Right atrium auricular region (tissue), 2 donors: ENCODE measurements at regions not wholly inside any gene's neighbourhood (a gene's known extent, or its start where the extent isn't known, plus 50 kb on each side); places are given as distances from the start of the nearest gene placed in this dataset.

Experiments used
- DNase-seq: peaks from one replicate; pipeline ENCODE4 v3.0.0-alpha.2; 2019; ENCODE audit warnings: low spot score
- H3K27ac ChIP-seq, 2 donors: fragments of 200-600 bp; sonication (generic); 1 replicate in 1 of 2; 2 replicates in 1 of 2; pipeline ENCODE4 v1.5.1; 2016 to 2019
- H3K27me3 ChIP-seq, 2 donors: fragments of 200-600 bp; sonication (generic); one replicate each; pipeline versions ENCODE4 v1.5.1 to v1.6.0; 2017 to 2019
- H3K36me3 ChIP-seq: fragments of 200-600 bp; sonication (generic); one replicate; pipeline ENCODE4 v1.5.1; 2016
- H3K4me1 ChIP-seq, 2 donors: fragments of 200-600 bp; sonication (generic); one replicate each; pipeline versions ENCODE4 v1.5.1 to v1.6.0; 2017 to 2019
- H3K4me3 ChIP-seq, 2 donors: fragments of 200-600 bp; sonication (generic); 1 replicate in 1 of 2; 2 replicates in 1 of 2; pipeline ENCODE4 v1.5.1; 2017 to 2019; ENCODE audit warnings: mild to moderate bottlenecking in 1 of 2, moderate library complexity in 1 of 2
- H3K9me3 ChIP-seq, 2 donors: fragments of 200-600 bp; sonication (generic); one replicate each; pipeline ENCODE4 v1.5.1; 2019
- TF ChIP-seq, protein P1 (sequence below), 2 donors: fragments of 200-600 bp; sonication (generic); IDR thresholded peaks; one replicate each; pipeline ENCODE4 v1.5.1; 2019; ENCODE audit warnings: antibody characterized with exemption in 2 of 2

DNA sequence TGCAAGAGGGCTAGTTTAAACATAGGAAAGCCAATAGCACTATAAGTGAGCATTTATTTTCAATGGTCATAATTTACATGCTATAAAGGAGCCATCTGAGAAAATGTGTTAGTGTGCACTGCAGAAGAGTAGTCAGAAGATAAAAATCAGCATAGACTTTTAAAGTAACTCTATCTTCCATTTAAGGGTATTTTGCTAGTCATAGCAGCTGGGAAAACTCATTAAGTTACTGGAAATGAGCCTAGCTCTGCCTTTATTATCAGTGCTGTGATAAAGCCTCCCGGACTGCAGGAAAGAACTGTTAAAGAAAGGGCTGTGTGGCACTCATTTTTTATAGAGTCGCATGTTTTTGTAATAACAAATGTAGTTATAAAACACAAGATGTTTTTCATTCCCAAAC, 825.8 kb upstream of the POM121L12 start:
- no peaks in the 10 kb centered on the region for H3K27me3 ChIP-seq

DNA sequence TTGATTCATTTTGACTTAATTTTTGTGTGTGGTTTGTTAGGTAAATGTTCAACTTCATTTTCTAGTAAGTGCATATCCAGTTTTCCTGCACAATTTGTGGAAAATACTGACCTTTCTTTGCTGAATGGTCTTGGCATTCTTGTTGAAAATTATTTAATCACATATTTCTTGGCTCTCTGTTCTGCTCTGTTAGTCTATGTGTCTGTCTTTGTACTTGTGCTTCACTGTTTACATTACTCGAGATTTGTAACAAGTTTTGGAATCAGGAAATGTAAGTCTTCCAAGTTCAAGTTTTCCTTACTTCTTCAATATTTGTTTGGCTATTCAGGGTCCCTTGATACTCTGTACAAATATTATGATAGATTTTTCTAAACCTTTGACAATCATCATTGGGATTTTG, 838.2 kb upstream of the POM121L12 start:
- TF ChIP-seq, protein P1, sequence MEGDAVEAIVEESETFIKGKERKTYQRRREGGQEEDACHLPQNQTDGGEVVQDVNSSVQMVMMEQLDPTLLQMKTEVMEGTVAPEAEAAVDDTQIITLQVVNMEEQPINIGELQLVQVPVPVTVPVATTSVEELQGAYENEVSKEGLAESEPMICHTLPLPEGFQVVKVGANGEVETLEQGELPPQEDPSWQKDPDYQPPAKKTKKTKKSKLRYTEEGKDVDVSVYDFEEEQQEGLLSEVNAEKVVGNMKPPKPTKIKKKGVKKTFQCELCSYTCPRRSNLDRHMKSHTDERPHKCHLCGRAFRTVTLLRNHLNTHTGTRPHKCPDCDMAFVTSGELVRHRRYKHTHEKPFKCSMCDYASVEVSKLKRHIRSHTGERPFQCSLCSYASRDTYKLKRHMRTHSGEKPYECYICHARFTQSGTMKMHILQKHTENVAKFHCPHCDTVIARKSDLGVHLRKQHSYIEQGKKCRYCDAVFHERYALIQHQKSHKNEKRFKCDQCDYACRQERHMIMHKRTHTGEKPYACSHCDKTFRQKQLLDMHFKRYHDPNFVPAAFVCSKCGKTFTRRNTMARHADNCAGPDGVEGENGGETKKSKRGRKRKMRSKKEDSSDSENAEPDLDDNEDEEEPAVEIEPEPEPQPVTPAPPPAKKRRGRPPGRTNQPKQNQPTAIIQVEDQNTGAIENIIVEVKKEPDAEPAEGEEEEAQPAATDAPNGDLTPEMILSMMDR (IDR thresholded peaks at IDR 0.05) = no peak
- H3K4me3 ChIP-seq = no peak overlapping the region

More for the DNA sequence above, 825.8 kb upstream of the POM121L12 start:
- H3K9me3 ChIP-seq = no peaks in the 10 kb centered on the region
- no peak overlapping the region for H3K4me3 ChIP-seq
- no peak for DNase-seq
- TF ChIP-seq, protein P1 (IDR thresholded peaks at IDR 0.05) = no peak
- H3K36me3 ChIP-seq = no peaks in the 10 kb centered on the region
- no peaks in the 10 kb centered on the region for H3K4me1 ChIP-seq
- H3K27ac ChIP-seq = no peak overlapping the region

DNA sequence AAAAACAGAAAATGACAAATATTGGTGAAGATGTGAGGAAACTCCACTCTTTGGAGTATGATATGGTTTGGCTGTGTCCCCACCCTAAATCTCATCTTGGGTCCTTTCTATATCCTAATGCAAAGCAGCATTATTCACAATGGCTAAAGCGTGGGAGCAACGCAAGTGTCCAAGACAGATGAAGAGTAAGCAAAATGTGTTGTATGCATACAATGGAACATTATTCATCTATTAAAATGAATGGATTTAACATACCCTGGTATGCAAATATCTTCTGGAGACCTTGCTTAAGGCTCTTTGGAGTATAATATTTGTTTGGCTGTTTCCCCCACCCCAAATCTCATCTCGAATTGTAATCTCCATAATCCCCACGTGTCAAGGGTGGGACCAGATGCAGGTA, 839.8 kb upstream of the POM121L12 start:
- H3K9me3 ChIP-seq = no peaks in the 10 kb centered on the region
- no peak overlapping the region for H3K27ac ChIP-seq
- no peak for DNase-seq
- H3K36me3 ChIP-seq = no peaks in the 10 kb centered on the region
- no peaks in the 10 kb centered on the region for H3K27me3 ChIP-seq
- H3K4me3 ChIP-seq = no peak overlapping the region
- TF ChIP-seq, protein P1 (IDR thresholded peaks at IDR 0.05) = no peak
- no peaks in the 10 kb centered on the region for H3K4me1 ChIP-seq

More for the DNA sequence above, 838.2 kb upstream of the POM121L12 start:
- DNase-seq = no peak
- Histone ChIP-seq H3K27ac (no peak overlapping the region), H3K9me3 (no peaks in the 10 kb centered on the region), H3K36me3 (no peaks in the 10 kb centered on the region), H3K27me3 (no peaks in the 10 kb centered on the region), H3K4me1 (no peaks in the 10 kb centered on the region)

DNA sequence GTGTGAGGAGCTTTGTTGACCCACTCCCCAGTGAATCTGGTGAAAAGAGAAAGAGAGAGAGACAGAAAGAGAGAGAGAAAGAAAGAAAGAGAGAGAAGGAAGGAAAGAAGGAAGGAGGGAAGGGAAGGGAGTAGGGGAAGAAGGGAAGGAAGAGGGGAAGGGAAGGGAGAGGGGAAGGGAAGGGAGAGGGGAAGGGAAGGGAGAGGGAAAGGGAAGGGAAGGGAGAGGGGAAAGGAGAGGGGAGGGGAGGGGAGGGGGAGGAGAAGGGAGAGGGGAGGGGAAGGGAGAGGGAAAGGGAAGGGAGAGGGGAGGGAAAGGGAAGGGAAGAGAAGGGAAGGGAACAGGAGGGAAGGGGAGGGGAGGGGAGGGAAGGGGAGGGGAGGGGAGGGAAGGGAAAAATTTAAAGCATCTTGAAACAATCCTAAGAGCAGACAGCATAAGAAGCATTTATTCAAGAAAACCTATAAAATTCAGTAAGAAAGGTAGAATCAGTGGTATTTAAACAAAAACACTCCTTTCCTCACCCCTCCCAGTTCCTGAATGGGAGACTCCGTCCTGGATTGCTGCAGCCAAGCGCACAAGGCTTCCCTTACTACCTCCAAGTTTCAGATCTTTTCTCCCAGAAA, 846.2 kb upstream of the POM121L12 start:
- H3K4me1 ChIP-seq = no peaks in the 10 kb centered on the region
- no peaks in the 10 kb centered on the region for H3K27me3 ChIP-seq
- H3K9me3 ChIP-seq = no peaks in the 10 kb centered on the region
- TF ChIP-seq, protein P1 (IDR thresholded peaks at IDR 0.05) = no peak
- H3K36me3 ChIP-seq = no peaks in the 10 kb centered on the region
- H3K27ac ChIP-seq = no peak overlapping the region
- DNase-seq = no peak
- H3K4me3 ChIP-seq = no peak overlapping the region

DNA sequence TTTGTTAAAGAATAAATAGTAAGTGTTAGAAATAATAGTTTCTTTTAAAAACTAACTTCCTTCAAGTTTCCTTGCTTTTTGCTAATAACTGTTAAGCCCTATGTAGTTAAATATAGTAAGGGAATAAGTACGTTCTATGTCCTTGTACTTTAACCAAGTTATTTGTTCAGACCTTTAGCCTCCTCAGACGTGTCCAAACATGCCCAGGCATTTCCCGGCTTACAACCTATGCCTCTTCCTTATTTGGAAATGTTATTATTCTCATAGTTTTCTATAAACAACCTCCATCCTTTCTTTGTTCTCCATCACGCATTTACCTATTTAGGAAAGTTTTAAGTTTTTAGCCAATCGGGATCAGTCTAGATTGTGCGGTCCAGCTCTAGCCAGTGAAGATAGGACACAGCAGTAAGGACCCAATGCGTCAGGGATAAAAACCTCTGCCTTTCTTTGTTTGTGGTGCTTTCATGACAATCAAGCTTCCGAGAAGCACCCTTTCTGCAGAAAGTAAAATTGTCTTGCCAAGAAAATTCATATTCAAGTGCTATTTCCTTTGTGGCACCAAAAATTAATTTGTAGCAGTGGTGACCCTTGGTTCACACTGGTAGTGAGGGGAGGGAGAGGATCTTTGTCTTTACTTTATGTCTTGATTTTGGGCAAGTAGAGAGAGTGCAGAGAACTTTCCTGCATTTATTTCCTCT, 851.3 kb upstream of the POM121L12 start:
- H3K9me3 ChIP-seq = peaks cover 0 to 5% of the 10 kb centered on the region in 2 donors
- no peaks in the 10 kb centered on the region for H3K27me3 ChIP-seq
- no peaks in the 10 kb centered on the region for H3K4me1 ChIP-seq
- H3K27ac ChIP-seq = no peak overlapping the region
- TF ChIP-seq, protein P1 (IDR thresholded peaks at IDR 0.05) = no peak
- DNase-seq = no peak
- no peaks in the 10 kb centered on the region for H3K36me3 ChIP-seq
- no peak overlapping the region for H3K4me3 ChIP-seq
